ENCODE measurements at regions not wholly inside any gene's neighbourhood (a gene's known extent, or its start where the extent isn't known, plus 50 kb on each side); places are given as distances from the start of the nearest gene placed in this dataset.

GRCh38 chr2:129375632-129376425, 603.6 kb upstream of the RAB6C start:
- H3K4me2 ChIP-seq (ENCODE audit: low read length), result no peak overlapping the region
- no peak overlapping the region for H3K4me3 ChIP-seq (ENCODE audit: low read depth, low read length)
- no peak overlapping the region for H2AFZ ChIP-seq
- H3K9ac ChIP-seq, result no peak overlapping the region
- H3K79me2 ChIP-seq, result no peaks in the 10 kb centered on the region
- no peaks in the 10 kb centered on the region for H3K4me1 ChIP-seq
- H3K27ac ChIP-seq, result no peak overlapping the region
- H3K9me3 ChIP-seq (ENCODE audit: control insufficient read depth, low read length), result no peaks in the 10 kb centered on the region
- no peaks in the 10 kb centered on the region for H3K36me3 ChIP-seq (ENCODE audit: control insufficient read depth, insufficient read depth, low read length)
- no peak for TF ChIP-seq CTCF (IDR thresholded peaks at IDR 0.05)
- no peaks in the 10 kb centered on the region for H3K27me3 ChIP-seq (ENCODE audit: control insufficient read depth, insufficient read depth, low read length)

- Histone ChIP-seq H3K27me3 (ENCODE audit: control insufficient read depth, insufficient read depth, low read length) (no peaks in the 10 kb centered on the region), H2AFZ (no peak overlapping the region), H3K9me3 (ENCODE audit: control insufficient read depth, low read length) (no peaks in the 10 kb centered on the region), H3K4me1 (no peaks in the 10 kb centered on the region), H3K27ac (no peak overlapping the region), H3K79me2 (no peaks in the 10 kb centered on the region), H3K9ac (no peak overlapping the region), H3K4me3 (ENCODE audit: low read depth, low read length) (no peak overlapping the region), H3K4me2 (ENCODE audit: low read length) (no peak overlapping the region), H3K36me3 (ENCODE audit: control insufficient read depth, insufficient read depth, low read length) (no peaks in the 10 kb centered on the region)
- no peak for TF ChIP-seq CTCF (IDR thresholded peaks at IDR 0.05)
Measured at GRCh38 chr2:129376426-129377077, 602.9 kb upstream of the RAB6C start.

- Histone ChIP-seq H3K27me3 (ENCODE audit: control insufficient read depth, insufficient read depth, low read length) (no peaks in the 10 kb centered on the region), H3K9ac (no peak overlapping the region), H3K4me1 (no peaks in the 10 kb centered on the region), H3K4me2 (ENCODE audit: low read length) (no peak overlapping the region), H3K9me3 (ENCODE audit: control insufficient read depth, low read length) (no peaks in the 10 kb centered on the region), H3K4me3 (ENCODE audit: low read depth, low read length) (no peak overlapping the region), H3K79me2 (no peaks in the 10 kb centered on the region), H3K27ac (no peak overlapping the region), H3K36me3 (ENCODE audit: control insufficient read depth, insufficient read depth, low read length) (no peaks in the 10 kb centered on the region), H2AFZ (no peak overlapping the region)
- no peak for TF ChIP-seq CTCF (IDR thresholded peaks at IDR 0.05)
Measured at GRCh38 chr2:129377078-129377469, 602.4 kb upstream of the RAB6C start.

GRCh38 chr2:129378186-129378585, 601.3 kb upstream of the RAB6C start:
- H2AFZ ChIP-seq, result no peak overlapping the region
- H3K4me3 ChIP-seq (ENCODE audit: low read depth, low read length), result no peak overlapping the region
- H3K27me3 ChIP-seq (ENCODE audit: control insufficient read depth, insufficient read depth, low read length), result no peaks in the 10 kb centered on the region
- no peaks in the 10 kb centered on the region for H3K9me3 ChIP-seq (ENCODE audit: control insufficient read depth, low read length)
- H3K79me2 ChIP-seq, result no peaks in the 10 kb centered on the region
- no peaks in the 10 kb centered on the region for H3K36me3 ChIP-seq (ENCODE audit: control insufficient read depth, insufficient read depth, low read length)
- no peak for TF ChIP-seq CTCF (IDR thresholded peaks at IDR 0.05)
- no peak overlapping the region for H3K4me2 ChIP-seq (ENCODE audit: low read length)
- no peak overlapping the region for H3K27ac ChIP-seq
- no peaks in the 10 kb centered on the region for H3K4me1 ChIP-seq
- no peak overlapping the region for H3K9ac ChIP-seq

All from parathyroid adenoma (tissue), 2 donors.